IMR-90 (cell line): ENCODE measurements at regions not wholly inside any gene's neighbourhood (a gene's known extent, or its start where the extent isn't known, plus 50 kb on each side); places are given as distances from the start of the nearest gene placed in this dataset.

Experiments
- ATAC-seq: fragments of 200-7000 bp; cut with Tn5 transposase; 2 replicates; pipeline ENCODE4 v1.9.1; 2020; ENCODE audit warnings: low read depth, mild to moderate bottlenecking, moderate library complexity
- BruUV-seq: library from RNA; stranded (reverse); fragments of 400-500 nt; replicated peaks from 2 replicates; lab custom pipeline; 2021; lab: Mats Ljungman, UMichigan
- CTCF ChIA-PET: fragments of 300-600 bp; formaldehyde crosslinking; extraction: SDS; loops from one replicate; lab custom pipeline; 2021; ENCODE audit warnings: antibody characterized with exemption; lab: Yijun Ruan, JAX
- POLR2A ChIA-PET: fragments of 300-600 bp; sonication (Branson Sonifier 250); formaldehyde crosslinking; loops from one replicate; lab custom pipeline; 2022; ENCODE audit warnings: antibody characterized with exemption; ENCODE audit not compliant: unreplicated experiment; lab: Charles Lee
- DNase-seq: peaks from one replicate; pipeline ENCODE4 v3.0.0; 2013
- H2AFZ ChIP-seq: replicated peaks from 2 replicates; pipeline ENCODE3; 2013; ENCODE audit warnings: low read length, mild to moderate bottlenecking; ENCODE audit not compliant: poor library complexity
- H2AK5ac ChIP-seq: 2 replicates; pipeline ENCODE4 v1.6.1; 2013; ENCODE audit warnings: low read depth, low read length, inconsistent platforms
- H2AK9ac ChIP-seq: replicated peaks from 2 replicates; pipeline ENCODE3; 2013; ENCODE audit warnings: mild to moderate bottlenecking, low read depth, low read length, moderate library complexity; ENCODE audit not compliant: poor library complexity
- H2BK120ac ChIP-seq: 2 replicates; pipeline ENCODE4 v1.6.1; 2013; ENCODE audit warnings: low read depth, low read length, inconsistent platforms
- H2BK15ac ChIP-seq: 3 replicates; pipeline ENCODE4 v1.6.1; 2013; ENCODE audit warnings: low read depth, low read length, inconsistent platforms
- H2BK20ac ChIP-seq: 2 replicates; pipeline ENCODE4 v1.6.1; 2013; ENCODE audit warnings: low read depth, mild to moderate bottlenecking, inconsistent platforms, low read length, moderate library complexity
- H2BK5ac ChIP-seq: 2 replicates; pipeline ENCODE4 v1.6.1; 2013; ENCODE audit warnings: mild to moderate bottlenecking, low read depth, low read length, inconsistent platforms; ENCODE audit not compliant: poor library complexity, severe bottlenecking
- H3K14ac ChIP-seq: replicated peaks from 2 replicates; pipeline ENCODE4 v1.6.1; 2013; ENCODE audit warnings: low read depth, low read length, inconsistent platforms
- H3K18ac ChIP-seq: 2 replicates; pipeline ENCODE4 v1.6.1; 2013; ENCODE audit warnings: low read depth, low read length, control low read depth
- H3K23ac ChIP-seq: 2 replicates; pipeline ENCODE4 v1.6.1; 2013; ENCODE audit warnings: low read depth, low read length, inconsistent platforms
- H3K27ac ChIP-seq: 2 replicates; pipeline ENCODE4 v1.5.1; 2013; ENCODE audit warnings: mild to moderate bottlenecking, control low read depth, low read length; ENCODE audit not compliant: insufficient read depth
- H3K27me3 ChIP-seq: 2 replicates; pipeline ENCODE4 v1.6.1; 2013; ENCODE audit warnings: low read length; ENCODE audit not compliant: control insufficient read depth, insufficient read depth
- H3K36me3 ChIP-seq: 2 replicates; pipeline ENCODE4 v1.6.1; 2013; ENCODE audit warnings: low read length, mixed read lengths; ENCODE audit not compliant: control insufficient read depth, insufficient read depth
- H3K4ac ChIP-seq: 2 replicates; pipeline ENCODE4 v1.6.1; 2013; ENCODE audit warnings: low read depth, low read length, inconsistent platforms
- H3K4me1 ChIP-seq: 2 replicates; pipeline ENCODE4 v1.6.1; 2013; ENCODE audit warnings: low read length, mixed read lengths; ENCODE audit not compliant: control insufficient read depth, insufficient read depth
- H3K4me2 ChIP-seq: 2 replicates; pipeline ENCODE4 v1.6.1; 2013; ENCODE audit warnings: low read depth, mild to moderate bottlenecking, control low read depth, low read length, moderate library complexity
- H3K4me3 ChIP-seq: 2 replicates; pipeline ENCODE4 v1.5.1; 2013; ENCODE audit warnings: low read depth, mild to moderate bottlenecking, control low read depth, low read length, moderate library complexity; ENCODE audit not compliant: insufficient read depth
- H3K56ac ChIP-seq: 2 replicates; pipeline ENCODE4 v1.6.1; 2013; ENCODE audit warnings: low read length, inconsistent platforms; ENCODE audit not compliant: insufficient read depth; ENCODE audit errors: extremely low read depth
- H3K79me1 ChIP-seq, 2 experiments: 2 replicates each; pipeline ENCODE4 v1.6.1; 2013; ENCODE audit warnings: low read length in 2 of 2, inconsistent platforms in 1 of 2, low read depth in 1 of 2
- H3K9ac ChIP-seq: 2 replicates; pipeline ENCODE4 v1.6.1; 2013; ENCODE audit warnings: low read depth, low read length, control low read depth
- H3K9me1 ChIP-seq: 2 replicates; pipeline ENCODE4 v1.6.1; 2013; ENCODE audit warnings: low read length, inconsistent platforms; ENCODE audit not compliant: insufficient read depth
- H3K9me3 ChIP-seq: 2 replicates; pipeline ENCODE4 v1.6.1; 2013; ENCODE audit warnings: low read length; ENCODE audit not compliant: control insufficient read depth, insufficient read depth
- H4K20me1 ChIP-seq: 2 replicates; pipeline ENCODE4 v1.6.1; 2013; ENCODE audit warnings: low read length, inconsistent platforms; ENCODE audit not compliant: insufficient read depth
- H4K5ac ChIP-seq: 2 replicates; pipeline ENCODE4 v1.6.1; 2013; ENCODE audit warnings: mild to moderate bottlenecking, low read depth, low read length, control low read depth
- H4K8ac ChIP-seq, 2 experiments: 2 replicates each; pipeline ENCODE4 v1.6.1; 2013; ENCODE audit warnings: low read depth in 2 of 2, low read length in 2 of 2, control low read depth in 1 of 2, inconsistent platforms in 1 of 2
- H4K91ac ChIP-seq: 2 replicates; pipeline ENCODE4 v1.6.1; 2013; ENCODE audit warnings: low read depth, low read length, inconsistent platforms; ENCODE audit not compliant: insufficient read depth
- MAFK ChIP-seq: IDR thresholded peaks from 2 replicates; pipeline ENCODE4 v1.6.1; 2012; ENCODE audit warnings: low read depth, low read length, improper control_type of control experiment
- MAZ ChIP-seq: IDR thresholded peaks from 2 replicates; pipeline ENCODE4 v1.6.1; 2012; ENCODE audit warnings: low read depth, mild to moderate bottlenecking, low read length, improper control_type of control experiment, moderate library complexity, borderline replicate concordance
- WGBS, 2 experiments: methylation state at CpG; one replicate each; pipeline versions ENCODE4 v1.1.5 to v1.1.7; 2013; ENCODE audit warnings: missing lambda C conversion rate in 2 of 2; ENCODE audit not compliant: insufficient read length in 1 of 2; ENCODE audit errors: extremely low coverage in 2 of 2; 5-methylcytosine and 5-hydroxymethylcytosine counted together
- dilution Hi-C: fragments of 300-500 bp; cut with HindIII; formaldehyde crosslinking; loops from one replicate; pipeline ENCODE4 v1.14.3; 2018; ENCODE audit warnings: low sequenced_read_pairs; ENCODE audit not compliant: unreplicated experiment
- in situ Hi-C: fragments of 300-500 bp; cut with MboI; formaldehyde crosslinking; loops from 3 replicates; pipeline ENCODE4 v1.14.3; 2019; ENCODE audit warnings: low sequenced_read_pairs, inconsistent platforms, mixed read lengths
- intact Hi-C: fragments of 100-400 bp; cut with micrococcal nuclease; formaldehyde crosslinking; loops from 2 replicates; pipeline ENCODE4 v1.10.0; 2022

- Histone ChIP-seq H3K14ac (no peak overlapping the region), H3K36me3 (no peaks in the 10 kb centered on the region), H2AFZ (no peak overlapping the region), H2AK5ac (no peak overlapping the region), H3K27ac (no peak overlapping the region), H2BK120ac (no peak overlapping the region), H4K8ac (no peak overlapping the region), H4K20me1 (no peaks in the 10 kb centered on the region), H4K5ac (no peak overlapping the region), H4K91ac (no peak overlapping the region), H3K4me3 (no peak overlapping the region), H3K4me2 (no peak overlapping the region), H3K27me3 (no peaks in the 10 kb centered on the region), H2BK20ac (no peak overlapping the region), H2AK9ac (no peak overlapping the region), H3K9me1 (no peaks in the 10 kb centered on the region), H3K9me3 (peaks cover 1% of the 10 kb centered on the region; the same call in 1 of the 2 replicates), H3K4ac (no peak overlapping the region), H2BK5ac (no peak overlapping the region), H3K9ac (no peak overlapping the region), H2BK15ac (no peak overlapping the region), H3K56ac (no peak overlapping the region), H3K23ac (no peak overlapping the region), H3K79me1 (no peaks in the 10 kb centered on the region), H3K4me1 (no peaks in the 10 kb centered on the region), H3K18ac (no peak overlapping the region)
- TF ChIP-seq MAZ (no peak), MAFK (peak; percentile 23; the same call in 1 of the 2 replicates)
- dilution Hi-C loops, result no loop called here
- intact Hi-C loops, result no loop called here
- in situ Hi-C loops, result no loop called here
- ChIA-PET CTCF (no interaction called here), POLR2A (no interaction called here)
- BruUV-seq, result no TSS peak
- no peak for DNase-seq
- WGBS, 2 experiments, result no CpG with 5 or more reads among the region's 1 CpG
- ATAC-seq, result no peak
Measured at GRCh38 chr3:178126686-178127085, 409.6 kb upstream of the KCNMB2 start.
